SU-DHL-6 (cell line): ENCODE measurements at regions not wholly inside any gene's neighbourhood (a gene's known extent, or its start where the extent isn't known, plus 50 kb on each side); places are given as distances from the start of the nearest gene placed in this dataset.

Experiments used
- H2AFZ ChIP-seq: fragments of 200-600 bp; sonication (generic); 2 replicates; pipeline ENCODE4 v1.6.1; 2014; ENCODE audit warnings: low read depth, mild to moderate bottlenecking, moderate library complexity, mixed read lengths, antibody characterized with exemption, low read length; ENCODE audit not compliant: severe bottlenecking
- H3F3A ChIP-seq: fragments of 200-600 bp; shearing (Covaris generic); 2 replicates; pipeline ENCODE4 v1.6.0; 2016; ENCODE audit warnings: antibody characterized with exemption, mild to moderate bottlenecking; ENCODE audit not compliant: insufficient read depth
- H3K27ac ChIP-seq: fragments of 200-600 bp; sonication (generic); 2 replicates; pipeline ENCODE4 v1.5.1; 2016; ENCODE audit warnings: low read depth, mild to moderate bottlenecking, low read length, moderate library complexity, mixed read lengths
- H3K27me3 ChIP-seq: fragments of 200-600 bp; sonication (generic), shearing (Covaris generic); 2 replicates; pipeline ENCODE4 v1.6.0; 2014; ENCODE audit warnings: mild to moderate bottlenecking, low read length
- H3K36me3 ChIP-seq: fragments of 200-600 bp; sonication (generic); 2 replicates; pipeline ENCODE4 v1.6.1; 2014; ENCODE audit warnings: mild to moderate bottlenecking, low read length, mixed read lengths
- H3K4me2 ChIP-seq: fragments of 300-600, 200-600 bp; shearing (Covaris generic), sonication (generic); 2 replicates; pipeline ENCODE4 v1.6.0; 2014; ENCODE audit warnings: low read length, low read depth, mild to moderate bottlenecking; ENCODE audit not compliant: poor library complexity, severe bottlenecking
- H3K4me3 ChIP-seq: fragments of 200-600 bp; sonication (generic); 2 replicates; pipeline ENCODE4 v1.5.1; 2014; ENCODE audit warnings: antibody characterized with exemption, low read length, mild to moderate bottlenecking, mixed read lengths; ENCODE audit not compliant: insufficient read depth, poor library complexity, severe bottlenecking
- H3K79me2 ChIP-seq: fragments of 200-600 bp; sonication (generic); 2 replicates; pipeline ENCODE4 v1.6.1; 2014; ENCODE audit warnings: mild to moderate bottlenecking, low read length, moderate library complexity; ENCODE audit not compliant: insufficient read depth
- H3K9ac ChIP-seq: fragments of 200-600 bp; sonication (generic); 2 replicates; pipeline ENCODE4 v1.7.0; 2014; ENCODE audit warnings: mild to moderate bottlenecking, low read length
- H3K9me2 ChIP-seq: fragments of 200-600 bp; sonication (generic); replicated peaks from 2 replicates; pipeline ENCODE4 v1.6.1; 2014; ENCODE audit warnings: low read length; ENCODE audit not compliant: insufficient read depth
- H3K9me3 ChIP-seq: fragments of 200-600 bp; sonication (generic); 2 replicates; pipeline ENCODE4 v1.6.1; 2014; ENCODE audit warnings: low read length, mixed read lengths; ENCODE audit not compliant: insufficient read depth
- H4K20me1 ChIP-seq: fragments of 200-600 bp; sonication (generic); 2 replicates; pipeline ENCODE4 v1.6.1; 2014; ENCODE audit warnings: low read depth, mild to moderate bottlenecking, antibody characterized with exemption, low read length, moderate library complexity, mixed read lengths
- EZH2phosphoT487 ChIP-seq: fragments of 200-600 bp; sonication (generic), shearing (Covaris generic); conservative IDR thresholded peaks from 2 replicates; pipeline ENCODE4 v1.6.1; 2018; ENCODE audit warnings: mild to moderate bottlenecking, antibody characterized with exemption, low read length, moderate library complexity, mixed read lengths
- TF ChIP-seq, protein P1 (sequence below): fragments of 200-600 bp; sonication (generic); IDR thresholded peaks from one replicate; pipeline ENCODE4 v1.5.1; 2017; ENCODE audit warnings: antibody characterized with exemption, mild to moderate bottlenecking, low read length, moderate library complexity; ENCODE audit not compliant: insufficient read depth, poor library complexity, severe bottlenecking

- no peak overlapping the region for H3K4me2 ChIP-seq
- H3K9ac ChIP-seq, result no peak overlapping the region
- H3K27me3 ChIP-seq, result no peaks in the 10 kb centered on the region
- H3K9me2 ChIP-seq, result no peaks in the 10 kb centered on the region; the same call in 1 of the 2 replicates
- no peak overlapping the region for H3K27ac ChIP-seq
- H3K4me3 ChIP-seq, result no peak overlapping the region
- H3K36me3 ChIP-seq, result no peaks in the 10 kb centered on the region
- no peaks in the 10 kb centered on the region for H3K9me3 ChIP-seq
- H3F3A ChIP-seq, result no peaks in the 10 kb centered on the region
- no peaks in the 10 kb centered on the region for H3K79me2 ChIP-seq
- TF ChIP-seq EZH2phosphoT487, result no peak
- TF ChIP-seq, protein P1, sequence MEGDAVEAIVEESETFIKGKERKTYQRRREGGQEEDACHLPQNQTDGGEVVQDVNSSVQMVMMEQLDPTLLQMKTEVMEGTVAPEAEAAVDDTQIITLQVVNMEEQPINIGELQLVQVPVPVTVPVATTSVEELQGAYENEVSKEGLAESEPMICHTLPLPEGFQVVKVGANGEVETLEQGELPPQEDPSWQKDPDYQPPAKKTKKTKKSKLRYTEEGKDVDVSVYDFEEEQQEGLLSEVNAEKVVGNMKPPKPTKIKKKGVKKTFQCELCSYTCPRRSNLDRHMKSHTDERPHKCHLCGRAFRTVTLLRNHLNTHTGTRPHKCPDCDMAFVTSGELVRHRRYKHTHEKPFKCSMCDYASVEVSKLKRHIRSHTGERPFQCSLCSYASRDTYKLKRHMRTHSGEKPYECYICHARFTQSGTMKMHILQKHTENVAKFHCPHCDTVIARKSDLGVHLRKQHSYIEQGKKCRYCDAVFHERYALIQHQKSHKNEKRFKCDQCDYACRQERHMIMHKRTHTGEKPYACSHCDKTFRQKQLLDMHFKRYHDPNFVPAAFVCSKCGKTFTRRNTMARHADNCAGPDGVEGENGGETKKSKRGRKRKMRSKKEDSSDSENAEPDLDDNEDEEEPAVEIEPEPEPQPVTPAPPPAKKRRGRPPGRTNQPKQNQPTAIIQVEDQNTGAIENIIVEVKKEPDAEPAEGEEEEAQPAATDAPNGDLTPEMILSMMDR, result no peak
- no peaks in the 10 kb centered on the region for H4K20me1 ChIP-seq
- no peak overlapping the region for H2AFZ ChIP-seq
Observed at GRCh38 chr2:215866606-215867005, 146.7 kb downstream of the MREG start.

DNA sequence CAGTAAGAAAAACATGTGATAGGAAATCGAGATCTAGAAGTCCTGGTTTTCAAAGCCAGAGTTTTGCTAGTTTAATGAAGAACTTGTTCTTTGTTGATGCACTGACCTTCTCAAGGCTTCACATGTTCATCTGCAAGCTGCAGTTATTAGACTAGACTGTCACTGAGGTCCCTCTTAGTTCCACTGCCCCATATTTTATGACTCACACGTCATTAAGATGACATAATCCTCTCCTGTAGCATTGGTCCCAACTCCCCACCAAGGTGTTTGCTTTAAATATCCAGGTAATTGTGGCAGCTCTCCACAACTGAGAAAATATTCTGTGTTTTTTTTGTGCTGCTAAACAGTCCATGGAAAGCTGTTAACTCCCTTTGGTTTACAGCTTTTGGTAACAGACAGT, 149.7 kb downstream of the MREG start:
- Histone ChIP-seq H3K27me3 (no peaks in the 10 kb centered on the region; the same call in 1 of the 2 replicates), H3K9me2 (no peaks in the 10 kb centered on the region; the same call in 1 of the 2 replicates)
- TF ChIP-seq, protein P1, result no peak
- TF ChIP-seq EZH2phosphoT487, result no peak

DNA sequence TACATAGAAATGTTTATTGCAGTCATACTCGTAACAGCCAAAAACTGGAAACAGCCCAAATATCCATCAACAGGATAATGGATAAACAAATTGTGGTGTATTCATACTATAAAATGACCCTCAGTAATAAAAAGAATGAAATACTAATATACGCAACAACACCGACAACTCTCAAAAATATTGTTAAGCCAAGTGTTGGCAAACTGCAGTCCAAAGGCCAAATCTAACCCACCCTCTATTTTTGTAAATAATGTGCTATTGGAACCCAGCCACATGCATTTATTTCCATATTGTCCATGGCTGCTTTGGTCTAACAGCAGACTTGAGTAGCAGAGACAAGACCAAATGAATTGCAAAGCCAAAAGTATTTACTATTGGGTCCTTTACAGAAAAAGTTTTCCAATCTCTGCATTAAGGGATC, 151.0 kb downstream of the MREG start:
- no peak overlapping the region for H2AFZ ChIP-seq
- H3K9ac ChIP-seq, result no peak overlapping the region
- no peaks in the 10 kb centered on the region for H4K20me1 ChIP-seq
- H3K9me3 ChIP-seq, result no peaks in the 10 kb centered on the region
- no peaks in the 10 kb centered on the region; the same call in 1 of the 2 replicates for H3K9me2 ChIP-seq
- no peak overlapping the region for H3K4me2 ChIP-seq
- H3K4me3 ChIP-seq, result no peak overlapping the region
- H3K27me3 ChIP-seq, result no peaks in the 10 kb centered on the region; the same call in 1 of the 2 replicates
- no peak overlapping the region for H3K27ac ChIP-seq
- no peaks in the 10 kb centered on the region for H3K79me2 ChIP-seq
- no peaks in the 10 kb centered on the region for H3F3A ChIP-seq
- no peak for TF ChIP-seq EZH2phosphoT487
- TF ChIP-seq, protein P1, result no peak
- H3K36me3 ChIP-seq, result no peaks in the 10 kb centered on the region

More for the DNA sequence above, 149.7 kb downstream of the MREG start:
- Histone ChIP-seq H3F3A (no peaks in the 10 kb centered on the region), H4K20me1 (no peaks in the 10 kb centered on the region), H3K27ac (no peak overlapping the region), H2AFZ (no peak overlapping the region), H3K36me3 (no peaks in the 10 kb centered on the region), H3K9me3 (no peaks in the 10 kb centered on the region), H3K4me2 (no peak overlapping the region), H3K79me2 (no peaks in the 10 kb centered on the region), H3K9ac (no peak overlapping the region), H3K4me3 (no peak overlapping the region)
